ENCODE measurements at regions not wholly inside any gene's neighbourhood (a gene's known extent, or its start where the extent isn't known, plus 50 kb on each side); places are given as distances from the start of the nearest gene placed in this dataset.
"Not testable (repeated sequence)": the region's sequence is repeated elsewhere in the genome, so short reads cannot be mapped to it uniquely, and the experiment has no call there.

- DNase-seq (ENCODE audit: low read depth in 3 of 3) = no peak
Observed at GRCh38 chr4:155591738-155592143, 74.9 kb upstream of the GUCY1A1 start.

DNA sequence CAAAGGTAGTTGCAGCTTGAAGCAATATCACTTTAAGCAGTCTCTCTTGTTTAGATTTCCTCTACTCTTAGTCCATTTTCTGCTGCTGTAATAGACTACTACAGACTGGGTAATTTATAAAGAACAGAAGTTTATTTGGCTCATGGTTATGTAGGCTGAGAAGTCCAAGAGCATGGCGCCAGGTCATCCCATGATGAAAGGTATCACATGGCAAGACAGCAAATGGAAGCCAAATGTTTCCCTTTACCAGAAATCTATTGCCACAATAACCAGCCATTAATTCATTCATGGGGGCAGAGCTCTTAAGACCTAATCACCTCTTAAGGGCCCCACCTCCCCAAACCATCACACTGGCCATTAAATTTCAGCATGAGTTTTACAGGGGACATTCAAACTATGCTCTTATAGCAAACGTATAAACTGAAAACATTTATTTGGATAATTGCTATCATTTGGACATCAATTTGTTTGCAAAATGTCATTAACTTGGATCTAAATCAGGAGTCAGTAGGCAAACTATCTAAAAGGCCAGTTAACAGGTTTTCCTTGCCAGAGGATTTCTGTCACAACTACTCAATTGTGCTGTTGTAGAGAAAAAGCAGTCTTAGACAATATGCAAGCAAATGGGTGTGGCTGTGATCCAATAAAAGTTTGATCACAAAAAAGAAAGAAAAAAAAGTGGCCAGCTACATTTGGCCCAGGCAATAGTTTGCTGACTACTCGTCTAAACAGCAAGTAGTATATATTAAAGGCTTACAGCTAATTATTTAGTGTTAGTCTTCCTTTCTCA lies 75.7 kb upstream of the GUCY1A1 start:
- DNase-seq (ENCODE audit: low read depth in 3 of 3) = no peak

DNA sequence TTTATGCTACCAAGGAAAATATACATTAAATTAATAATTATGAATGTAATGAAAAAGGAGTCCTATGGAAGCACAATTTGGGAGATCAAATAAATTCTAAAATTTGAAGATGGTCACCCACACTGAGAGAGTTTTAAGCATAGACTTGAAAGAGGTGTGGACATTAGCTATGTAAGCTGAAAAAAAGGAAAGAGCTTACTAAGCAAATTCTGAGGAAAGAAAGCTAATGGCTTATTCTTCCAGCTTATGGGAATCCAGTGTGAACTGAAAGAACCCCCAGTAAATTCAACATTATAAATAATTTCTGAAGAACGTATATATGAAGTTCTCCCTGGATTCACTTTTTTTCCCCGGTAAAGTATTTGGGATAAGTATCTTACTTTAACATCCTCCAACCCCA lies 78.2 kb upstream of the GUCY1A1 start:
- DNase-seq (ENCODE audit: low read depth in 3 of 3) = no peak

- no peak for DNase-seq (ENCODE audit: low read depth in 3 of 3)
Observed at GRCh38 chr4:155587766-155588165, 78.9 kb upstream of the GUCY1A1 start.

GRCh38 chr4:155582971-155583437 lies 83.6 kb upstream of the GUCY1A1 start:
- no peak for DNase-seq (ENCODE audit: low read depth in 3 of 3)

DNA sequence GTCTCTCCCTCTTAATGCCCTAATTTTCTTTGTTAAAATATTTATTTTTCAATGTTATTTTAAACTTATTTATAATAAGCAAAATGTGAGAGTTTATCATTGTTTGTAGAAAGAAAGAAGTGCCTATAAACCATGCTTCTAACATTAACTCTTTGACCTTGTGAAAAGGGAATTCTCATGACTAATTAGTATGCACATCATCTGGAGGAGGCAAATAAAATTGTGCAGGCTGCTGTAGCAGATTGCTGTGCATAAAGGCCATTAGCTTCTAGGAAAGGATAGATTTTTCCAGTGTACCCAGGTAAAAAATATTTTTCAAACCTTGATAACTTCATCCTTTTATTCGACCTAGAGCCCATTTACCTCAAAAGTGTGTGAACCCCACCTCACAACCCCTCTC lies 84.6 kb upstream of the GUCY1A1 start:
- no peak for DNase-seq (ENCODE audit: low read depth in 3 of 3)

DNA sequence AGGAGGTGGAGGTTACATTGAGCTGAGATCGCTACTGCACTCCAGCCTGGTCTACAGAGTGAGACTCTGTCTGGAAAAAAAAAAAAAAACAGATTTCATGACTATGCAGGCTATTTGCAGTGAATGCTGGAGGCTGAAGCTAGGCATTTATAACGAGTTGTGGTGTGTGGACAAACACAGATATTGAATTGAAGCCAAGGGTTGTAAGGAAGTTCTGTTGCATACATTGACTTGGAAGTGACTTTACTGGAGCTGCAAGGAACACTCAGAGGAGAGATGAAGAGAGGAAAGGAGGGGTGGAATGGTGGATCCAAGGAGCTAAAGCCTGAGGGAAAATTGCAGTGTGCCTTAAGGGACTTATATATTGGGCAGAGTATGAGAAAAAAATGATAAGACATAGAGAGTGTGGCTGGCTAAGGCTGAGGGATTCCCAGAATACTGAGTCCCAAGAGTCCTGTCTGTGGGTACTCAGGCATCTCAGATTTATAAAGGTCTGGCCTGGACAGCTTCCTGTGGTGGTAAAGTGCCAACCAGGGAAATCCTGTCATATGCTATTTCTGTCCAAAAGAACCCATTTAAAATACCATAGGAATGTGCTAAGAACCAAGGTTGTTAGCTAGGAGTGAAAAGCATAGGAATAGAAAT lies 87.8 kb upstream of the GUCY1A1 start:
- DNase-seq (ENCODE audit: low read depth in 3 of 3) = no peak

DNA sequence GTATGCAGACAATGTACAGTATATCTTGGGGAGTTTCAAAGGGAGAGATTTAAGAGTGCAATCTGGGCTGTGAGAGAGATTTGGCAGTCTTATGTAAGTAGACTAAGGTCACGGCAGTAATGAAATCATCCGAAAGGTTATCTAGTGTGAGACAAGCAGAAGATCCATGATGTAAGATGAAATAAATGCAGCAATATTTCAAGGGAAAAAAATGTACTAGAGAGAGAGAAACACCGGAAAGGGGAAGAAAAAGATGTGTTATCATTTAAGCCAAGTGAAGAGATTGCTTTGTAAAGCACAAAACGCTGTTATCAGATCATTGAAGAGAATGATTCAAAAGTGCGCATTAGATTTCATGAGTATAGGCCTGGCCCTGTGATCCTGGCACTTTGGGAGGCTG lies 88.4 kb upstream of the GUCY1A1 start:
- DNase-seq (ENCODE audit: low read depth in 3 of 3) = no peak

DNA sequence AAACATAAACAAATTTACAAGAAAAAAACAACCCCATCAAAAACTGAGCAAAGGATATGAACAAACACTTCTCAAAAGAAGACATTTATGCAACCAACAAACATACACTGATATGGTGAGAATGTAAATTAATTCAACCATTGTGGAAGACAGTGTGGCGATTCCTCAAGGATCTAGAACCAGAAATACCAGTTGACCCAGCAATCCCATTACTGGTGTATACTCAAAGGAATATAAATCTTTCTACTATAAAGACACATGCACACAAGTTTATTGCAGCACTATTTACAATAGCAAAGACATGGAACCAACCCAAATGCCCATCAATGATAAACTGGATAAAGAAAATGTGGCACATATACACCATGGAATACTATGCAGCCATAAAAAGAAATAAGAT lies 92.3 kb upstream of the GUCY1A1 start:
- not testable (repeated sequence) for DNase-seq (ENCODE audit: low read depth in 3 of 3)

- no peak for DNase-seq (ENCODE audit: low read depth in 3 of 3)
Observed at GRCh38 chr4:155573126-155573525, 93.5 kb upstream of the GUCY1A1 start.

- no peak for DNase-seq (ENCODE audit: low read depth in 3 of 3)
Observed at GRCh38 chr4:155572106-155572703, 94.4 kb upstream of the GUCY1A1 start.

DNA sequence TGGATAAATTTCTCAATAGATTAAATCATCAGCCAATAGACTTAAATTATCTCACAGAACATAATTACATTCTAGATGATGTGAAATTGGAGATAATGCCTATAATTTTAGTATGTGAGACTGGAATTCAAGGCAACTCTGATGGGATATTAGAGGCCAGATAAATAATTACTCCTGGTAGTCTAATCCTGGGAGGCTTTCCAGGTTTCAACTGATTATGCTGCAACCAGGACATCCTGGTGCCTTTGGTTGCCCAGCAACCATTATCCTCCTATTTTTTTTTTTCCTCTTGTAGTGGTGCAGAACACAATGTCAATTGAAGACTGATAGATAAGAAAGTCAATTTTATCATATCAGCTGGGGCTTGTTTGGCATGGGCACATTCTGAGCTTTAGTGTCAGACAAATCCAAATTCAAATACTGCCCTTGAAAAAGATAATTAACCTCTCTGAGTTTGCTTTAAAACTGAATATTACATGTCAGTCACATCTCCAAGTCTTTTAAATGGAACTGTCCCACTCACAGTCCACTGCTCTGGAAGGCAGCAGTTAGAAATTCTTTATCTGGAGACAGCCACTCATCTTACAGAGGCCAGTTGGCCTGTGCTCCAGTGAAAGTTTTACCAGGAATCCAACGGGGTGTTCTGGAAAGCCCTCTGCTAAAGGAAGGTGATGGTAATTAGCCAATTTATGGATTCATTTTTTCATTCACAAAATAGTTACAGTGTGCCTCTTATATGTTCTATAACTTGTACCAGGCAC lies 95.3 kb upstream of the GUCY1A1 start:
- DNase-seq (ENCODE audit: low read depth in 3 of 3) = no peak

GRCh38 chr4:155570661-155571060 lies 96.0 kb upstream of the GUCY1A1 start:
- DNase-seq (ENCODE audit: low read depth in 3 of 3) = no peak

GRCh38 chr4:155569960-155570515 lies 96.6 kb upstream of the GUCY1A1 start:
- DNase-seq (ENCODE audit: low read depth in 3 of 3) = no peak

DNA sequence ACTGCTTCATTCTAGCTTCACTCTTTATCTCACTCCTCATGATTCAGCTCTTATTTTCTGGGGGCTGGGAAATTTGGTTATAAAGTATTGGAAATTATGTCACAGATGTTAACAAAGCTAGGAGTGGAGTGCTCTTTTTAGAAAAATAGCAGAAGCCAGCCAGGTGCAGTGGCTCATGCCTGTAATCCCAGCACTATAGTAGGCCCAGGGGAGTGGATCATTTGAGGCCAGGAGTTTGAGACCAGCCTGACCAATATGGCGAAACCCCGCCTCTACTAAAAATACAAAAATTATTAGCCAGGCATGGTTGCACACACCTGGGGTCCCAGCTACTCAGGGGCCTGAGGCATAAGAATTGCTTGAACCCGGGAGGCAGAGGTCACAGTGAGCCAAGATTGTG lies 97.2 kb upstream of the GUCY1A1 start:
- no peak for DNase-seq (ENCODE audit: low read depth in 3 of 3)

GRCh38 chr4:155568641-155569220 lies 97.9 kb upstream of the GUCY1A1 start:
- DNase-seq (ENCODE audit: low read depth in 3 of 3) = no peak

DNA sequence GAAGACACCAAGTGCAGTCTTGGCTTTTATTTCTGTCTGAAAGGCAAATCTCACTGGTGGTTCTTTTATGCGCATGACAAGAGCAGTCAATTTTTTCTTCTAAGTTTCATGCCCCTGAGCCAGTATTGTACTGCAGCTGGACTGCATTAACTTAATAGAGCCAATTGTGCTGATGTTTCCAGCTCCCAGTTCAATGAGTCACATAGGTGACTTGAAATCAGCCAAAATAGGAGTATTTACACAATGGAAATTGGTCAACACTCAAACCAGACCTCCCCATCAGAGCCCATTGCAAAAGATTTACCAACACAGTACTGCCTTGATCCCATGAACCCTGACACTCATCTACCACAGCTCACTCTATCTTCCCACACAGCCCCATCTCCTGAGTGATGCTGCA lies 100.3 kb upstream of the GUCY1A1 start:
- no peak for DNase-seq (ENCODE audit: low read depth in 3 of 3)

- DNase-seq (ENCODE audit: low read depth in 3 of 3) = no peak
Observed at GRCh38 chr4:155565776-155566175, 100.9 kb upstream of the GUCY1A1 start.

DNA sequence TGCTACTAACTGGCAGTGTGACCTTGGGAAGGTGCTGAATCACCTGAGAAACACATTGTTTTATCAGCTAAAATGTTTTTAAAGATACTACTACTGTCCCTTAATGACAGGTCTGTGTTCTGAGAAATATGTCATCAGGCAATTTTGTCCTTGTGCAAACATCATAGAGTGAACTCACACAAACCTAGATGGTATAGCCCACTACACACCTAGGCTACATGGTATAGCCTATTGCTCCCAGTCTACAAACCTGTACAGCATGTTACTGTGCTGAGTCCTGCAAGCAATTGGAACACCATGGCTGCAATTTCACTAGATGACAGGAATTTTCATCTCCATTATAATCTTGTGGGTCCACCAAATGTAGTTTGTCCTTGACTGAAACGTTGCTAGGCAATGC lies 101.3 kb upstream of the GUCY1A1 start:
- no peak for DNase-seq (ENCODE audit: low read depth in 3 of 3)

GRCh38 chr4:155564880-155565279 lies 101.8 kb upstream of the GUCY1A1 start:
- DNase-seq (ENCODE audit: low read depth in 3 of 3) = no peak

DNA sequence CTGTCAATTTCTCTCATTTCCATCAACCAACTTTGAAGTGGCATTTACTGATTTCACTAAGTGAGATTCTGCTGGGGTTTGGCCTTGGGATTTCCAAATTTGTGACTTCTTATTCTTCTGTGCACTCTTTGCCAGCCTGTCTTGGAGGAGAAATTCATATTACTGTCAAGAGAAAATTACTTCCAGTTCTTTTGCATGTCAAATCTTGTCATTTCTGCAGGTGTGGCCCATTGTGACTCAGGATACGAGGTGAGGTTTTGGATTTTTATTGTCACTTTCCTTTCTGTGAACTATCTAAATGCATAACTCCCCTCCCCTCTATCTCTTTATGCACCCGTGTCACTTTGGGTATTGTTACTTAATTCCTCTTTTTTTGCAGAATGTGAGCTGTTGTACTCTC lies 102.6 kb upstream of the GUCY1A1 start:
- DNase-seq (ENCODE audit: low read depth in 3 of 3) = no peak

GRCh38 chr4:155559915-155560314 lies 106.7 kb upstream of the GUCY1A1 start:
- DNase-seq (ENCODE audit: low read depth in 3 of 3) = no peak
